Suprapubic skin (tissue), 3 donors: ENCODE measurements at regions not wholly inside any gene's neighbourhood (a gene's known extent, or its start where the extent isn't known, plus 50 kb on each side); places are given as distances from the start of the nearest gene placed in this dataset.

Experiments
- EP300 ChIP-seq: sonication (generic); formaldehyde crosslinking; IDR thresholded peaks from one replicate; pipeline ENCODE4 v1.6.1; 2017; ENCODE audit warnings: antibody characterized with exemption
- POLR2A ChIP-seq, 2 donors: fragments of 450-650 bp; IDR thresholded peaks; one replicate each; pipeline ENCODE4 v1.6.1; 2017; ENCODE audit warnings: antibody characterized with exemption in 2 of 2, mild to moderate bottlenecking in 2 of 2, moderate library complexity in 2 of 2
- TF ChIP-seq, protein P1 (sequence below), 2 donors: fragments of 200-600 bp in 1 of 2; fragments of 450-650 bp in 1 of 2; sonication (generic) in 1 of 2; IDR thresholded peaks; one replicate each; pipeline ENCODE4 v1.5.1; 2016 to 2019; ENCODE audit warnings: antibody characterized with exemption in 2 of 2, mild to moderate bottlenecking in 1 of 2, moderate library complexity in 1 of 2

DNA sequence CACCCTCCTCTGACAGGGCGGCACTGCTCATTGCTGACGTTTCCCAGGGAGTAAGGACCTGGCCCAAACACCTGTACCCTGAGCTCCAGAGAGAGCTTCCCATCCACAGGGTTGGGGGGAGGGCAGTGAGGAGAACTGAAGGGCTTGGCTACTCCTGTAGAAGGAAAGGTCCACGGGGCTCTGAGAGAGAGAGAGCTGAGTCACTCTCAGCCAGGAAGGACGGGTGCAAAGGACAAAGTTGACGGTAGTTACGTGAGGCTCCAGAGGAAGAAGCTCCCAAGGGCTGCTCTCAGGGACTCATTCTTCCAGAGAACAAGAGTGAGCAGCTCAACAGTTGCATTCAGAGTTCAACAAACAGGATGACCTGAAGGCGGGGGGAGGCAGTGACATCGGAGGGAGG, 852.5 kb downstream of the GALR1 start:
- TF ChIP-seq, protein P1, sequence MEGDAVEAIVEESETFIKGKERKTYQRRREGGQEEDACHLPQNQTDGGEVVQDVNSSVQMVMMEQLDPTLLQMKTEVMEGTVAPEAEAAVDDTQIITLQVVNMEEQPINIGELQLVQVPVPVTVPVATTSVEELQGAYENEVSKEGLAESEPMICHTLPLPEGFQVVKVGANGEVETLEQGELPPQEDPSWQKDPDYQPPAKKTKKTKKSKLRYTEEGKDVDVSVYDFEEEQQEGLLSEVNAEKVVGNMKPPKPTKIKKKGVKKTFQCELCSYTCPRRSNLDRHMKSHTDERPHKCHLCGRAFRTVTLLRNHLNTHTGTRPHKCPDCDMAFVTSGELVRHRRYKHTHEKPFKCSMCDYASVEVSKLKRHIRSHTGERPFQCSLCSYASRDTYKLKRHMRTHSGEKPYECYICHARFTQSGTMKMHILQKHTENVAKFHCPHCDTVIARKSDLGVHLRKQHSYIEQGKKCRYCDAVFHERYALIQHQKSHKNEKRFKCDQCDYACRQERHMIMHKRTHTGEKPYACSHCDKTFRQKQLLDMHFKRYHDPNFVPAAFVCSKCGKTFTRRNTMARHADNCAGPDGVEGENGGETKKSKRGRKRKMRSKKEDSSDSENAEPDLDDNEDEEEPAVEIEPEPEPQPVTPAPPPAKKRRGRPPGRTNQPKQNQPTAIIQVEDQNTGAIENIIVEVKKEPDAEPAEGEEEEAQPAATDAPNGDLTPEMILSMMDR (IDR thresholded peaks at IDR 0.05) = no peak
- TF ChIP-seq EP300 = no peak
- TF ChIP-seq POLR2A (IDR thresholded peaks at IDR 0.05) = no peak
